ENCODE measurements at regions not wholly inside any gene's neighbourhood (a gene's known extent, or its start where the extent isn't known, plus 50 kb on each side); places are given as distances from the start of the nearest gene placed in this dataset.

- H3K4me1 ChIP-seq (ENCODE audit: control insufficient read depth, insufficient read depth, low read length), result no peaks in the 10 kb centered on the region
- BruUV-seq (replicated peaks), result no TSS peak
- TF ChIP-seq SIN3A (IDR thresholded peaks at IDR 0.05; ENCODE audit: borderline replicate concordance, insufficient read depth, low read depth, low read length), result no peak
- TF ChIP-seq POLR2AphosphoS5 (IDR thresholded peaks at IDR 0.05; ENCODE audit: low read depth, low read length), result no peak
- TF ChIP-seq TCF7L2 (IDR thresholded peaks at IDR 0.05; ENCODE audit: low read depth, low read length), result no peak
- TF ChIP-seq CTCF (IDR thresholded peaks at IDR 0.05), result no peak
- TF ChIP-seq REST (IDR thresholded peaks at IDR 0.05; ENCODE audit: insufficient read depth in 1 of 2, low read depth in 2 of 2, low read length in 1 of 2), result no peak
- H3K36me3 ChIP-seq (ENCODE audit: control insufficient read depth, insufficient read depth, low read length), result no peaks in the 10 kb centered on the region
- H3K27me3 ChIP-seq (ENCODE audit: control insufficient read depth, insufficient read depth, low read length), result no peaks in the 10 kb centered on the region
- no peak overlapping the region for H3K4me3 ChIP-seq (ENCODE audit: low read depth in 2 of 2, low read length in 2 of 2)
- H3K27ac ChIP-seq (ENCODE audit: low read length), result no peak overlapping the region
- DNase-seq (ENCODE audit: low read depth, low spot score), result no peak
- no peak for ATAC-seq
- CTCF ChIA-PET, result interaction anchor here (0.6 kb wide), 1 partner anchor 45 kb away, joined by 4 read pairs; no protein-coding TSS in a partner anchor
- POLR2A ChIA-PET, result no interaction called here
- in situ Hi-C loops (cut with HindIII; ENCODE audit: low pct_unique_long_range_greater_than_20kb, low sequenced_read_pairs) (no loop called here), intact Hi-C loops (cut with micrococcal nuclease; ENCODE audit: unreplicated experiment) (no loop called here)
- H3K9me3 ChIP-seq (ENCODE audit: control insufficient read depth, insufficient read depth, low read depth, low read length), result no peaks in the 10 kb centered on the region
These were observed 171.4 kb upstream of the NFIB start for GRCh38 chr9:14485366-14485765.

- POLR2A ChIA-PET, result no interaction called here
- Histone ChIP-seq H3K27me3 (ENCODE audit: control insufficient read depth, insufficient read depth, low read length) (no peaks in the 10 kb centered on the region), H3K36me3 (ENCODE audit: control insufficient read depth, insufficient read depth, low read length) (no peaks in the 10 kb centered on the region), H3K9me3 (ENCODE audit: control insufficient read depth, insufficient read depth, low read depth, low read length) (no peaks in the 10 kb centered on the region), H3K27ac (ENCODE audit: low read length) (no peak overlapping the region), H3K4me1 (ENCODE audit: control insufficient read depth, insufficient read depth, low read length) (no peaks in the 10 kb centered on the region), H3K4me3 (ENCODE audit: low read depth in 2 of 2, low read length in 2 of 2) (no peak overlapping the region)
- intact Hi-C loops (cut with micrococcal nuclease; ENCODE audit: unreplicated experiment), result no loop called here
- CTCF ChIA-PET, result no interaction called here
- ATAC-seq (no peak), DNase-seq (ENCODE audit: low read depth, low spot score) (no peak)
- in situ Hi-C loops (cut with HindIII; ENCODE audit: low pct_unique_long_range_greater_than_20kb, low sequenced_read_pairs), result no loop called here
- no TSS peak for BruUV-seq (replicated peaks)
- TF ChIP-seq POLR2AphosphoS5 (IDR thresholded peaks at IDR 0.05; ENCODE audit: low read depth, low read length) (no peak), TCF7L2 (IDR thresholded peaks at IDR 0.05; ENCODE audit: low read depth, low read length) (no peak), SIN3A (IDR thresholded peaks at IDR 0.05; ENCODE audit: borderline replicate concordance, insufficient read depth, low read depth, low read length) (no peak)
These were observed 168.9 kb upstream of the NFIB start for GRCh38 chr9:14482856-14483255.

- in situ Hi-C loops (cut with HindIII; ENCODE audit: low pct_unique_long_range_greater_than_20kb, low sequenced_read_pairs) (no loop called here), intact Hi-C loops (cut with micrococcal nuclease; ENCODE audit: unreplicated experiment) (no loop called here)
- no TSS peak for BruUV-seq (replicated peaks)
- ATAC-seq (no peak), DNase-seq (ENCODE audit: low read depth, low spot score) (no peak)
- no peaks in the 10 kb centered on the region for H3K9me3 ChIP-seq (ENCODE audit: control insufficient read depth, insufficient read depth, low read depth, low read length)
- TF ChIP-seq POLR2AphosphoS5 (IDR thresholded peaks at IDR 0.05; ENCODE audit: low read depth, low read length) (no peak), CTCF (IDR thresholded peaks at IDR 0.05) (no peak), REST (IDR thresholded peaks at IDR 0.05; ENCODE audit: insufficient read depth in 1 of 2, low read depth in 2 of 2, low read length in 1 of 2) (no peak), SIN3A (IDR thresholded peaks at IDR 0.05; ENCODE audit: borderline replicate concordance, insufficient read depth, low read depth, low read length) (no peak), TCF7L2 (IDR thresholded peaks at IDR 0.05; ENCODE audit: low read depth, low read length) (no peak)
- no peak overlapping the region for H3K27ac ChIP-seq (ENCODE audit: low read length)
- H3K4me3 ChIP-seq (ENCODE audit: low read depth in 2 of 2, low read length in 2 of 2), result no peak overlapping the region
- ChIA-PET POLR2A (no interaction called here), CTCF (no interaction called here)
- H3K36me3 ChIP-seq (ENCODE audit: control insufficient read depth, insufficient read depth, low read length), result no peaks in the 10 kb centered on the region
- no peaks in the 10 kb centered on the region for H3K27me3 ChIP-seq (ENCODE audit: control insufficient read depth, insufficient read depth, low read length)
- no peaks in the 10 kb centered on the region for H3K4me1 ChIP-seq (ENCODE audit: control insufficient read depth, insufficient read depth, low read length)
These were observed 166.6 kb upstream of the NFIB start for GRCh38 chr9:14480526-14480925.
